ENCODE measurements at regions not wholly inside any gene's neighbourhood (a gene's known extent, or its start where the extent isn't known, plus 50 kb on each side); places are given as distances from the start of the nearest gene placed in this dataset.

DNA sequence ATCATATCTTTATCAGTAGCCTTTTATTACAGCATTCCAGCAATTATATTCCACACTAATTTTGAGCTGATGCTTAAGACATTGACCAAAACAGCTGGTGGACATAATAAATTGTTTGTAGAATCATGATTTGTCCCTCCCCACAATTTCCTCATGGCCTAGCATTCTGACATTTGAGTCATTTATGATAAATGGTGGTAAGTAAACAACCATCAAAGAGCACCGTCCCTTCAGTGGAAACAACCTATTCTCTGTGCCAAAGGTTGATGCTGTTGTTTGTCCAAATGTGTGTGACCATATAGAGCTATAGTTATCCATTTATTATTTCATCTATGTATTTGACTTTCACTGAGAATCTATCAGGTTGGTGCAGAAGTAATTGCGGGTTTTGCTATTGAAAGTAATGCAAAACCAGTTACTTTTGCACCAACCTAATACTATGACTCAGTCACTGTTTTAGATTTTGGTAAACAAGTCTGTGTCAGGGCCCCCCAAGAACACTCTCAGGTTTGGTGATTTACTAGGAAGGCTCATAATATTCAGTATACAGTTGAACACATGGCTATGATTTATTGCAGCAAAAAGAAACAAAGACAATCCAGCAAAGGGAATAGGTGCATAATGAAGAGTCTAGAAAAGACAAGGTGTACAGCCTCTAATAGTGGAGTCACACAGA is 608.7 kb upstream of the REG3G start:
- no peaks in the 10 kb centered on the region for H3K9me3 ChIP-seq (ENCODE audit: control insufficient read depth, low read depth, low read length)
- H3K4me3 ChIP-seq (ENCODE audit: low read length): no peak overlapping the region
- H3K27me3 ChIP-seq (ENCODE audit: control insufficient read depth, insufficient read depth, low read length): no peaks in the 10 kb centered on the region
- no peak for DNase-seq
- no peak overlapping the region for H3K27ac ChIP-seq (ENCODE audit: low read length)
- H3K36me3 ChIP-seq (ENCODE audit: control insufficient read depth, insufficient read depth, low read length): no peaks in the 10 kb centered on the region
- H3K4me1 ChIP-seq (ENCODE audit: control insufficient read depth, insufficient read depth, low read length): no peaks in the 10 kb centered on the region
- WGBS (ENCODE audit: insufficient coverage, low lambda C conversion rate): no CpG with 5 or more reads among the region's 2 CpGs

DNA sequence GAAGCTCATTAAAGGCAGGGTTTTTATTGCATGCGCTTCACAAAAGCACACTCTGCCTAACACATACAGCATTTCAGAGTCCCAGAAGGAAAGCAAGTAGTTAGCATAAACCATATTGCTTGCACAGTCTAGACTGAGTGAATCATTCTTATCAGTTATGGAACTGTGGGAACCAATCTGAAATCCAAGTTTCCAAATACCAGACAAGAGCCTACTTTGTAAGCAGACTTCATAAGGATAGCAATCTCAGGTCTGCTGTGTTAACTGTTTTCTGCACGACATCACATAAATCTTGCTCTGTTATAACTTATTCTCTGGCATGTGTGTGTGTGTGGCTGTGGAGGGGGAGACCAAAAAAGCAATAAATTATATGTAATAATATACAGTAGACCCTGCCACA is 608.1 kb upstream of the REG3G start:
- Histone ChIP-seq H3K27ac (ENCODE audit: low read length) (no peak overlapping the region), H3K4me1 (ENCODE audit: control insufficient read depth, insufficient read depth, low read length) (no peaks in the 10 kb centered on the region), H3K27me3 (ENCODE audit: control insufficient read depth, insufficient read depth, low read length) (no peaks in the 10 kb centered on the region), H3K9me3 (ENCODE audit: control insufficient read depth, low read depth, low read length) (no peaks in the 10 kb centered on the region), H3K4me3 (ENCODE audit: low read length) (no peak overlapping the region), H3K36me3 (ENCODE audit: control insufficient read depth, insufficient read depth, low read length) (no peaks in the 10 kb centered on the region)
- no peak for DNase-seq
- no CpG with 5 or more reads among the region's 2 CpGs for WGBS (ENCODE audit: insufficient coverage, low lambda C conversion rate)

DNA sequence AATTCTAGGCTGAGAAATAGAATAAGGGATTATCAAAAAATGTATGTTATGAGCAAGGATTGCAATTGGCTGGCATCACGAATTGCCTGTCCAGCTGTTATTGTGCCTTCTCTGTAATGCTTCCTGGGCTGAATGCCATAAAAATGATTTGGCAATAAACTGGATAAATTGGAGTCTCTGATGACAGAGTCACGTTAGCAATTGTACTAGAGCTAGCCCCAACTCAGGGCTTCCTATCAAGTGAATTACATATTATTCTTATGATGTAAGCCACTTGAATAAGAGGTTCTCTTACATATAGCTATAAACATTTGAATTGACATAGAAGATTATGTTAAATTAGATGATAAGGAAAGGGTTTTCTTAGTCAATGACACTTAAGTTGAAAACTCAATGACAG is 607.5 kb upstream of the REG3G start:
- Histone ChIP-seq H3K4me1 (ENCODE audit: control insufficient read depth, insufficient read depth, low read length) (no peaks in the 10 kb centered on the region), H3K27ac (ENCODE audit: low read length) (no peak overlapping the region), H3K4me3 (ENCODE audit: low read length) (no peak overlapping the region), H3K36me3 (ENCODE audit: control insufficient read depth, insufficient read depth, low read length) (no peaks in the 10 kb centered on the region), H3K9me3 (ENCODE audit: control insufficient read depth, low read depth, low read length) (no peaks in the 10 kb centered on the region), H3K27me3 (ENCODE audit: control insufficient read depth, insufficient read depth, low read length) (no peaks in the 10 kb centered on the region)
- DNase-seq: no peak
- no CpG with 5 or more reads among the region's 2 CpGs for WGBS (ENCODE audit: insufficient coverage, low lambda C conversion rate)

DNA sequence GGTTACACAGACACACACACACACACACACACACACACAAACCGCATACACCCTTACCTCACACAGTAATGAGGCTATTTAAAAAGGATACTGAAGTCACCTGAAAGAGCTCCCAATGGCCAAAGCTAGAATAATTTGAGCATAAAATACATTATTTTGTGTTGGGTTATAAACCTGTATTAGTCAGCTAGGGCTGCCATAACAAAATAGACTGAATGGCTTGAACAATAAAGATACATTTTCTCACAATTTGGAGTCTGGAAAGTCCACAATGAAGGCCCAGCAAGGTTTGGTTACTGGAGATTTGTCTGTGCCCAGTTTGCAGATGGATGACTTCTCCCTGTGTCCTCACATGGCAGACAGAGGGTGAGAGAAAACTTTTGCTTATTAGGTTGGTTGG is 605.4 kb upstream of the REG3G start:
- H3K27ac ChIP-seq (ENCODE audit: low read length): no peak overlapping the region

DNA sequence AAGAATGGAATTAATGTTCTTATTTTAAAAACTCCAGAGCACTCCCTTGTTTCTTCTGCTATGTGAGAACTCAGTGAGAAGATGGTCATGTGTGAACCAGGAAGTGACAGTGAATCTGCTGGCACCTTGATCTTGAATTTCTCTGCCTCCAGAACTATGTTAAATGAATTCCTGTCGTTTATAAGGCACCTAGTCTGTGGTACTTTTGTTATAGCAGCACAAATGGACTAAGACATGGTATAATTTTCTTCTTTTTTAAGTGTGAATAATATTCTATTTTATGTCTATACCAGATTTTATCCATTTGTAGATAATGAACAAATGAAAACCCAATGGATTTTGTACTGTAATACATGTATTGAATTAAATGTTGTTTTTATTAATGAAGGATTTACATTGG is 601.9 kb upstream of the REG3G start:
- Histone ChIP-seq H3K27ac (ENCODE audit: low read length) (no peak overlapping the region), H3K4me1 (ENCODE audit: control insufficient read depth, insufficient read depth, low read length) (no peaks in the 10 kb centered on the region), H3K9me3 (ENCODE audit: control insufficient read depth, low read depth, low read length) (no peaks in the 10 kb centered on the region), H3K4me3 (ENCODE audit: low read length) (no peak overlapping the region), H3K36me3 (ENCODE audit: control insufficient read depth, insufficient read depth, low read length) (no peaks in the 10 kb centered on the region), H3K27me3 (ENCODE audit: control insufficient read depth, insufficient read depth, low read length) (no peaks in the 10 kb centered on the region)
- no peak for DNase-seq
- no CpG with 5 or more reads among the region's 1 CpG for WGBS (ENCODE audit: insufficient coverage, low lambda C conversion rate)

More for the DNA sequence above, 605.4 kb upstream of the REG3G start:
- no peaks in the 10 kb centered on the region for H3K27me3 ChIP-seq (ENCODE audit: control insufficient read depth, insufficient read depth, low read length)
- no peaks in the 10 kb centered on the region for H3K9me3 ChIP-seq (ENCODE audit: control insufficient read depth, low read depth, low read length)
- H3K4me1 ChIP-seq (ENCODE audit: control insufficient read depth, insufficient read depth, low read length): no peaks in the 10 kb centered on the region
- no CpG with 5 or more reads among the region's 1 CpG for WGBS (ENCODE audit: insufficient coverage, low lambda C conversion rate)
- no peaks in the 10 kb centered on the region for H3K36me3 ChIP-seq (ENCODE audit: control insufficient read depth, insufficient read depth, low read length)
- no peak overlapping the region for H3K4me3 ChIP-seq (ENCODE audit: low read length)
- no peak for DNase-seq

DNA sequence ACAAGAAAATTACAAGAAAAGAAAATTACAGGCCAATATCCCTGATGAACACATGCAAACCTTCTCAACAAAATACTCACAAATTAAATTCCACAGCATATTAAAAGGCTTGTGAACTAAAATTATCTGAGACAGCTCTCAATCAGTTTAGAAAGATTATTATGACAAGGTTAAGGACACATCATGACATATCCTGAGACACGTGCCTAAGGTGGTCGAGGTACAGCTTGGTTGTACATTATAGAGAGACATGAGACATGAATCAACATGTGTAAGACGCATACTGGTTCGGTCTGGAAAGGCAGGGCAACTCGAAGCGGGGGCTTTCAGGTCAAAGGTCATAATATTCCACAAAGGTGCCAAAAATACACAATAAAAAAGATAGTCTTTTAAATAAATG is 598.3 kb upstream of the REG3G start:
- H3K4me3 ChIP-seq (ENCODE audit: low read length): no peak overlapping the region
- no peaks in the 10 kb centered on the region for H3K27me3 ChIP-seq (ENCODE audit: control insufficient read depth, insufficient read depth, low read length)
- H3K9me3 ChIP-seq (ENCODE audit: control insufficient read depth, low read depth, low read length): no peaks in the 10 kb centered on the region
- no peaks in the 10 kb centered on the region for H3K36me3 ChIP-seq (ENCODE audit: control insufficient read depth, insufficient read depth, low read length)
- H3K27ac ChIP-seq (ENCODE audit: low read length): no peak overlapping the region
- DNase-seq: no peak
- no peaks in the 10 kb centered on the region for H3K4me1 ChIP-seq (ENCODE audit: control insufficient read depth, insufficient read depth, low read length)
- WGBS (ENCODE audit: insufficient coverage, low lambda C conversion rate): 94% methylated on average over 3 of the region's 6 CpGs

DNA sequence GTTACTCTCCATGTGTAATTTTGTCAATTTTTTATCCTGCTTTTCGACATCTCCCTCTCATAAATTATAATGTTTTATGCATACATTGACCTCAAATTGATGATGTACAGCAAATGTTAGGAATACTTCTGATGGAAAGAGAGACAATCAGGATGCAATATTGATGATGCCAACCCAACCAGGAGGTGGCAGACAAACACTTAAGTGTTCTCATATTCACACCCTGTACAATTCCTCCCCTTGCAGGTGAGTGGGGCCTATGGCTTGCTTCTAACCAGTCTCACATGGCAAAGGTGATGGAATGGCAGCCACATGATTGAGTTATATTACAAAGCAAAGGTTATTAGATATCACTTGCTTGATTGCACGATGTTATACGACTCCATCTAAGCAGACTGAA is 594.3 kb upstream of the REG3G start:
- Histone ChIP-seq H3K4me1 (ENCODE audit: control insufficient read depth, insufficient read depth, low read length) (no peaks in the 10 kb centered on the region), H3K4me3 (ENCODE audit: low read length) (no peak overlapping the region), H3K27ac (ENCODE audit: low read length) (no peak overlapping the region), H3K27me3 (ENCODE audit: control insufficient read depth, insufficient read depth, low read length) (no peaks in the 10 kb centered on the region), H3K36me3 (ENCODE audit: control insufficient read depth, insufficient read depth, low read length) (no peaks in the 10 kb centered on the region), H3K9me3 (ENCODE audit: control insufficient read depth, low read depth, low read length) (no peaks in the 10 kb centered on the region)
- no peak for DNase-seq
- WGBS (ENCODE audit: insufficient coverage, low lambda C conversion rate): 100% methylated on average over 1 of the region's 3 CpGs

DNA sequence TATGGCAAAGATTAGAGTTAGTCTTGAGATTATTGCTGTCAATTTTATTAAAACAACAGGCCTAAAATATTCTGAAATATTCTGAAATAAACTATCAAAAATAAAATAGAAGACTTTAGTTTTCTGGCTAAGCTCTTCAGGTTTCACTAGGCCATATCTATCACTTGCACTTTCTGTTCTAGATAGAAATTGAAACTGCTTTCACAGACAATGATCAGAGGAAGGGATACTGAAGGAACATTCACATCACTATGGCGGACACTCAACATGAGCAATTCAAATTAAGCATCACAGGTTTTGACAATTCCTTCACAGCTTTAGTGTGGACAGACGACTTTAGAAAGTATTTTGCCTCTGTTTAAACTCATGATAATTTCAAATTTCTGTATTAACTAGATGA is 586.4 kb upstream of the REG3G start:
- Histone ChIP-seq H3K36me3 (ENCODE audit: control insufficient read depth, insufficient read depth, low read length) (no peaks in the 10 kb centered on the region), H3K4me1 (ENCODE audit: control insufficient read depth, insufficient read depth, low read length) (no peaks in the 10 kb centered on the region), H3K9me3 (ENCODE audit: control insufficient read depth, low read depth, low read length) (no peaks in the 10 kb centered on the region), H3K4me3 (ENCODE audit: low read length) (no peak overlapping the region), H3K27me3 (ENCODE audit: control insufficient read depth, insufficient read depth, low read length) (no peaks in the 10 kb centered on the region), H3K27ac (ENCODE audit: low read length) (no peak overlapping the region)
- no peak for DNase-seq
- 0% methylated on average over 1 of the region's 2 CpGs for WGBS (ENCODE audit: insufficient coverage, low lambda C conversion rate)

DNA sequence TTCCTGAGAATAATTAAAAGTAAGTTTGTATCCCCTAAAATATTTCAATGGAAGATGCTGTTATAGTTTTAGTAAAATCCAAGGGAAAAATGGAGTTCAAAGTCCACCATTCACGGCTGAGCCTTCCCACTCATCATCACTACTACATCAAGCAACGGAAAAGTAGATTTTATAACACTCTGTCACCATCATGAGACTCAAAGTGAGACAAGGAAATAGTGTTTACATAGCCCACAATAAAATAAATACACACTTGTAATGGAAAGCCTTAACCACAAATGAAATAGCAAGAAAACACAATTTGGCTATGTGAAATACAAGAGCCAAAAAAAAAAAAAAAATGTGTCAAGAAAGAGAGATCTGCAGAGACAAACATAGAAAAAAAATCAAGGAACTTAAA is 569.9 kb upstream of the REG3G start:
- no peak for DNase-seq
- no CpG with 5 or more reads among the region's 2 CpGs for WGBS (ENCODE audit: insufficient coverage, low lambda C conversion rate)
- Histone ChIP-seq H3K4me1 (ENCODE audit: control insufficient read depth, insufficient read depth, low read length) (no peaks in the 10 kb centered on the region), H3K27ac (ENCODE audit: low read length) (no peak overlapping the region), H3K36me3 (ENCODE audit: control insufficient read depth, insufficient read depth, low read length) (no peaks in the 10 kb centered on the region), H3K27me3 (ENCODE audit: control insufficient read depth, insufficient read depth, low read length) (no peaks in the 10 kb centered on the region), H3K4me3 (ENCODE audit: low read length) (no peak overlapping the region), H3K9me3 (ENCODE audit: control insufficient read depth, low read depth, low read length) (no peaks in the 10 kb centered on the region)

DNA sequence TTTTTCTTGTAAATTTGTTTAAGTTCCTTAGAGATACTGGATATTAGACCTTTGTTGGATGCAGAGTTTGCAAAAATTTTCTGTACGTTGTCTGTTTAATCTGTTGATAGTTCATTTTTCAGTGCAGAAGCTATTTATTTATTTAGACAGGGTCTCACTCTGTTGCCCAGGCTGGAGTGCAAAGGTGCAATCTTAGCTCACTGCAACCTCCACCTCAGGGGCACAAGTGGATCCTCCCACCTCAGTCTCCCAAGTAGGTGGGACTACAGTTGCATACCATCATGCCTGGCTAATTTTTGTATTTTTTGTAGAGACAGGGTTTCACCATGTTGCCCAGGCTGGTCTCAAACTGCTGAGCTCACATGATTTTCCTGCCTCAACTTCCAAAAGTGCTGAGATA is 568.2 kb upstream of the REG3G start:
- Histone ChIP-seq H3K4me3 (ENCODE audit: low read length) (no peak overlapping the region), H3K27me3 (ENCODE audit: control insufficient read depth, insufficient read depth, low read length) (no peaks in the 10 kb centered on the region), H3K4me1 (ENCODE audit: control insufficient read depth, insufficient read depth, low read length) (no peaks in the 10 kb centered on the region), H3K36me3 (ENCODE audit: control insufficient read depth, insufficient read depth, low read length) (no peaks in the 10 kb centered on the region), H3K9me3 (ENCODE audit: control insufficient read depth, low read depth, low read length) (no peaks in the 10 kb centered on the region), H3K27ac (ENCODE audit: low read length) (no peak overlapping the region)
- WGBS (ENCODE audit: insufficient coverage, low lambda C conversion rate): 67% methylated on average over 1 of the region's 1 CpG
- DNase-seq: no peak

DNA sequence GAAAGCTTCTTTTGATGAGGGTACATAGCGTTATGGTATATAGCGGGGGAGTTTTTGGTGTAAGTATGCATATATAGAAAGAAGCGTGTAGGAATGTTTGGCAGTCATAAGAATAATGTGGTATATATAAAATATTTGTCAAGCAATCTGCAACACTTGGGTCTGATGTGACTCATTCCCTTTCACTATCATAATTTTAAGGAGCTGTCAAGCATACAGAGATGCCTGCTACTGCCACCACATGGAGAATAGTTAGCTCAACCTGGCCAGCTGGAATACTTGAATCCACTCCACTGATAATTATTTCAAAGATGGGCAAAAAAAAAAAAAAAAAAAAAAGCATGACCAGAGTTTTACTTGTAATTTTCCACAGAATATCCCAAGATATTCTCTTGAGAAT is 559.8 kb upstream of the REG3G start:
- DNase-seq: no peak
- Histone ChIP-seq H3K27ac (ENCODE audit: low read length) (no peak overlapping the region), H3K9me3 (ENCODE audit: control insufficient read depth, low read depth, low read length) (no peaks in the 10 kb centered on the region), H3K27me3 (ENCODE audit: control insufficient read depth, insufficient read depth, low read length) (no peaks in the 10 kb centered on the region), H3K36me3 (ENCODE audit: control insufficient read depth, insufficient read depth, low read length) (no peaks in the 10 kb centered on the region), H3K4me3 (ENCODE audit: low read length) (no peak overlapping the region), H3K4me1 (ENCODE audit: control insufficient read depth, insufficient read depth, low read length) (no peaks in the 10 kb centered on the region)
- 100% methylated on average over 1 of the region's 3 CpGs for WGBS (ENCODE audit: insufficient coverage, low lambda C conversion rate)
